Mucosa of descending colon (tissue), 3 donors: ENCODE measurements at regions not wholly inside any gene's neighbourhood (a gene's known extent, or its start where the extent isn't known, plus 50 kb on each side); places are given as distances from the start of the nearest gene placed in this dataset.

Experiments used
- ATAC-seq: fragments of 200-7000 bp; cut with Tn5 transposase; one replicate; pipeline ENCODE4 v1.9.1; 2020; ENCODE audit warnings: mild to moderate bottlenecking, moderate library complexity
- DNase-seq, 3 donors: peaks; one replicate each; pipeline ENCODE4 v3.0.0-alpha.2; 2020
- H3K36me3 ChIP-seq: fragments of 200-600 bp; one replicate; pipeline ENCODE4 v1.8.0; 2021; ENCODE audit warnings: low read depth, mild to moderate bottlenecking
- H3K4me1 ChIP-seq: fragments of 200-600 bp; one replicate; pipeline ENCODE4 v1.8.0; 2021; ENCODE audit warnings: low read depth, mild to moderate bottlenecking
- H3K4me3 ChIP-seq: fragments of 200-600 bp; one replicate; pipeline ENCODE4 v1.8.0; 2021; ENCODE audit warnings: mild to moderate bottlenecking
- H3K9me3 ChIP-seq: fragments of 200-600 bp; one replicate; pipeline ENCODE4 v1.8.0; 2021; ENCODE audit warnings: mild to moderate bottlenecking
- intact Hi-C, 2 donors: fragments of 100-400 bp; cut with DNase I in 1 of 2; cut with micrococcal nuclease in 1 of 2; formaldehyde crosslinking; loops; one replicate each; pipeline versions ENCODE4 v1.11.0 to v1.11.1; 2022; cut with DNase I, micrococcal nuclease
- TF ChIP-seq, protein P1 (sequence below): fragments of 200-600 bp; IDR thresholded peaks from one replicate; pipeline ENCODE4 v1.8.0; 2022; ENCODE audit warnings: antibody characterized with exemption, mild to moderate bottlenecking
- donor health status: DM: no; HTN: no; CAD: no; lungs with moderate emphysema.
- donor health status: DM: no; HTN: no; CAD: no.
- donor health status: DM: no; HTN: yes; CAD: no.

DNA sequence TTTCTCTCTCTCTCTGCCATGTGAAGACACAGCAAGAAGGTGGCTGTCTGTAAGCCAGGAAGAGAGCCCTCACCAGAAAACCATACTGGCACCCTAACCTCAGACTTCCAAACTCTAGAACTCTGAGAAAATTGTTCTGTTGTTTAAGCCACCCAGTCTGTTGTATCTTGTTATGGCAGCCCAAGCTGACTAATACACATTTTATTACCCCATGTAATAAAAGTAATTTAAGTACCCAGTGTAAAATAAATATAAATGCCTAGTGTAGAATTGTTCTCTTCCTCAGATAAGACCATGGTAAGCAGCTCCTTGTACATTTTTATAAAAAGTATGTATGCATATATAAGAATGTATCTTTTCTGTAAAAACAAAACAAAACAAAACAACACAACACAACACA lies 119.7 kb downstream of the DTL start:
- no peaks in the 10 kb centered on the region for H3K9me3 ChIP-seq
- intact Hi-C loops, result no loop called here
- TF ChIP-seq, protein P1, sequence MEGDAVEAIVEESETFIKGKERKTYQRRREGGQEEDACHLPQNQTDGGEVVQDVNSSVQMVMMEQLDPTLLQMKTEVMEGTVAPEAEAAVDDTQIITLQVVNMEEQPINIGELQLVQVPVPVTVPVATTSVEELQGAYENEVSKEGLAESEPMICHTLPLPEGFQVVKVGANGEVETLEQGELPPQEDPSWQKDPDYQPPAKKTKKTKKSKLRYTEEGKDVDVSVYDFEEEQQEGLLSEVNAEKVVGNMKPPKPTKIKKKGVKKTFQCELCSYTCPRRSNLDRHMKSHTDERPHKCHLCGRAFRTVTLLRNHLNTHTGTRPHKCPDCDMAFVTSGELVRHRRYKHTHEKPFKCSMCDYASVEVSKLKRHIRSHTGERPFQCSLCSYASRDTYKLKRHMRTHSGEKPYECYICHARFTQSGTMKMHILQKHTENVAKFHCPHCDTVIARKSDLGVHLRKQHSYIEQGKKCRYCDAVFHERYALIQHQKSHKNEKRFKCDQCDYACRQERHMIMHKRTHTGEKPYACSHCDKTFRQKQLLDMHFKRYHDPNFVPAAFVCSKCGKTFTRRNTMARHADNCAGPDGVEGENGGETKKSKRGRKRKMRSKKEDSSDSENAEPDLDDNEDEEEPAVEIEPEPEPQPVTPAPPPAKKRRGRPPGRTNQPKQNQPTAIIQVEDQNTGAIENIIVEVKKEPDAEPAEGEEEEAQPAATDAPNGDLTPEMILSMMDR, result no peak
- H3K36me3 ChIP-seq, result no peaks in the 10 kb centered on the region
- ATAC-seq (peak; percentile 68), DNase-seq (no peak)
- no peak overlapping the region for H3K4me3 ChIP-seq
- peaks cover 12% of the 10 kb centered on the region for H3K4me1 ChIP-seq

DNA sequence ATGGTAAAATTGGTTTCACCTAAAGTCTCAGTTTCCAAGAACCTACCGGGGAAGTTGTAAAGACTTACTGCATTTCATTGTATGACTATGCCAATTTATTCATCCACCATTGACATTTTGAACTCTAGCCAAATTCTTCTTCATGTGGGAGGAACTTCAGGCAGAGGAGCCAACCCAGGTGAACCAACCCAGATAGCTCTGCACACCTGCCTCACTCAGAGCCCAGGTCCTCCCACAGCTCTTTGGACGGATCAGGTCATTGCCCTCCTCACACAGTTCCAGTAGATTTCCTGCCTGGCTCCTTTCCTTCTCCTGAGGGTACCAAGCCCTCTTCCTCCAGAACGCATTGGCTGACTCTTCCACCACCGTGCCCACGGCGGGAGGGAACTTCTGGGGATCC lies 121.7 kb downstream of the DTL start:
- peak in 1 of 3 donors; percentile 47 for DNase-seq
- ATAC-seq, result peak; percentile 89
- Histone ChIP-seq H3K9me3 (no peaks in the 10 kb centered on the region), H3K4me3 (no peak overlapping the region), H3K4me1 (peaks cover 12% of the 10 kb centered on the region), H3K36me3 (no peaks in the 10 kb centered on the region)
- intact Hi-C loops, result no loop called here
- TF ChIP-seq, protein P1, result no peak

DNA sequence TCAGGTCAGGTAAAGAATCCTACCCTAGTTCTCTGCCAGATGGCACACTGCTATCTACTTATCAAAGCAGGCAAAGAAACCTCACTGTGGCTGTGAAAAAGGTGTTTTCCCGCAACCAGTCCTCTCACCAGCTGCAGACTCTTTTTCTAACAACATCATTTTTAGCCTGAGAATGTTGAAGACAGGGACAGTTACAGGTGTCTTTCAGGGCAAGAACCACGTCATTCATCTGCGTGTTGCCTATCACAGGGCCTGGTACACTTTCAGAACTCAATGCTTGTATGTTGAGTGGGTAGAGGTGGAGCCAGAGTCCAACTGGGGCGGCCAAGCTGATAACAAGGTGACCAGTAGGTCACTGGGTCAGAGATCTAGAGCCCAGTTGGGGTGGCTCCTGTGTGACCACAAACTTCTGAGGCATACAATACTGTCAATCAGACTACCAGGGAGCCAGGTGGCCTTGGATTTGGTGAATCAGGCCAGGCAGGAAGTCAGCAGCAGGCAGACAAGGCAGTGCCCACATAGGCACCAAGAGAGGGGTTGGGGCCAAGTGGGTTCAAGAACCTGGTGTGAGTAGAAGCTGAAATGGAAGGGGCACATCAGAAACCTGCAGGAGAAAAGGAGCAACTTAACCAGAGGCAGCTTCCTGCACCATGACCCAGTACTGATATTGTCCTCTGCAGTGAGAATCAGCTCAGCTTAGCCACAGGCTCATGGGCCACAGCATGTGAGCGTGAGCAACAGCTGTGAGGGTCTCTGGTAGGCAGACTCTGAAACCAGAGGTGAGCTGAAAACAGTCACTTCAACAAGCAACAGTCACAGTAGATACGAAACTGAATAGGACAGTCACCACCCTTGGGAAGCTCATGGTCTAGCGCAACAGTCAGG lies 123.6 kb downstream of the DTL start:
- DNase-seq, result no peak
- Histone ChIP-seq H3K4me1 (peaks cover 12% of the 10 kb centered on the region), H3K36me3 (no peaks in the 10 kb centered on the region), H3K4me3 (no peak overlapping the region), H3K9me3 (no peaks in the 10 kb centered on the region)
- TF ChIP-seq, protein P1, result no peak
- intact Hi-C loops, result no loop called here
- ATAC-seq, result no peak

DNA sequence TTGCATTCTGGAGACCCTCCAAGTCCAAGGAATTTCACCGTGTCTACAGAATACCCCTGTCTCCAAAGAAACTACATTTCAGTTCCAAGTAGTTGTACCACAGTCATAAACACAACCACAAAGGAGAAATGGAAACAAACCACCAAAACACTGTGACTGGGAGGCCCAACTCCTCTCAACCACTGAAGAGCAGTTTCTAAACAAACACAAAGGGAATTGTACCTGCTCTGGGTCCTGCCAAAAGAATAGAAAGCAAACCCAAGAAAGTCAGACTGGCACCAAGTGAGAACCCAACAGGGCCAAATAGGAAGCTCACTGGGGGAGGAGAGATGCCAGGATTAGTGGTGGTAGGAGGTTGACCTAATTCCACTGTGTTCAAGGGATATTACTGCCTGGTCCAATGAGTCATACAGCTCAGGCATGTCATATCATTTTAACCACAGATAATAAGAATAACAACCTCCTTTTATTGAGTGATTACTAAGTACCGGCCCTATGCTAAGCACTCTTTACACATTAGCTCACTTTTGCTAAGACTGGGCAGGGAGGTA lies 123.9 kb upstream of the PPP2R5A start:
- DNase-seq (no peak), ATAC-seq (peak; percentile 33)
- TF ChIP-seq, protein P1, result no peak
- intact Hi-C loops, result no loop called here
- Histone ChIP-seq H3K4me3 (no peak overlapping the region), H3K9me3 (no peaks in the 10 kb centered on the region), H3K36me3 (no peaks in the 10 kb centered on the region), H3K4me1 (peaks cover 6% of the 10 kb centered on the region)

DNA sequence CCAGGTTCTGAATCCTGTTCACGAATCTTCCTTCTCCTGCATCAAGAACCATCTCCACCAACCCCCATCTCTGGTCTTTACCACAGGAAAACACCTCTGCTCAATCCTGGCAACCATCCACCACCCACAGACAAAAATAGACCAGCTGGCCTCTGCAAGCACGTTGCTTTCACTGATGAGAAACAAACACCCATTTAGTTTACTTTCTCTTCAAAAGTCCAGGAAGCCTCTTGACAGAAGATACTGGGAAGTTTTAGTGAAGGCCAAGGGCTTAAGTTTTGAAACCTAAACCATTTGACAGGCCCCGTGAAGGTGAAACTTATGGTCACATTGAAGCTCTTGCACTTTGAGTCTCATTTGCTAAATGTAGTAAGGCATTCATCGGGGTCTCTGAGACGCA lies 122.6 kb upstream of the PPP2R5A start:
- intact Hi-C loops, result no loop called here
- Histone ChIP-seq H3K4me1 (no peaks in the 10 kb centered on the region), H3K4me3 (no peak overlapping the region), H3K9me3 (no peaks in the 10 kb centered on the region), H3K36me3 (no peaks in the 10 kb centered on the region)
- DNase-seq (peak in 1 of 3 donors; percentile 34), ATAC-seq (peak; percentile 25)
- TF ChIP-seq, protein P1, result no peak
